ENCODE measurements at regions not wholly inside any gene's neighbourhood (a gene's known extent, or its start where the extent isn't known, plus 50 kb on each side); places are given as distances from the start of the nearest gene placed in this dataset.

- Mint-ChIP-seq H3K4me1 (no peaks in the 10 kb centered on the region), H3K4me3 (no peak overlapping the region), H3K27me3 (ENCODE audit: low read depth) (no peaks in the 10 kb centered on the region), H3K9me3 (no peaks in the 10 kb centered on the region), H3K27ac (ENCODE audit: unreplicated experiment) (no peak overlapping the region), H3K36me3 (ENCODE audit: low read depth) (no peaks in the 10 kb centered on the region)
- TF ChIP-seq CTCF (conservative IDR thresholded peaks at IDR 0.05) = no peak
- DNase-seq (ENCODE audit: low read depth, low spot score) = no peak
Observed at GRCh38 chr2:126312579-126312978, 343.4 kb upstream of the GYPC start.

GRCh38 chr2:126315828-126316227 lies 340.1 kb upstream of the GYPC start:
- H3K36me3 Mint-ChIP-seq (ENCODE audit: low read depth) = no peaks in the 10 kb centered on the region
- TF ChIP-seq CTCF (conservative IDR thresholded peaks at IDR 0.05) = no peak
- no peak for DNase-seq (ENCODE audit: low read depth, low spot score)
- H3K4me1 Mint-ChIP-seq = no peaks in the 10 kb centered on the region
- no peaks in the 10 kb centered on the region for H3K9me3 Mint-ChIP-seq
- no peaks in the 10 kb centered on the region for H3K27me3 Mint-ChIP-seq (ENCODE audit: low read depth)
- no peak overlapping the region for H3K4me3 Mint-ChIP-seq
- H3K27ac Mint-ChIP-seq (ENCODE audit: unreplicated experiment) = no peak overlapping the region

GRCh38 chr2:126317790-126318431 lies 338.0 kb upstream of the GYPC start:
- Mint-ChIP-seq H3K9me3 (no peaks in the 10 kb centered on the region), H3K27ac (ENCODE audit: unreplicated experiment) (no peak overlapping the region), H3K4me3 (no peak overlapping the region), H3K36me3 (ENCODE audit: low read depth) (no peaks in the 10 kb centered on the region), H3K27me3 (ENCODE audit: low read depth) (no peaks in the 10 kb centered on the region), H3K4me1 (no peaks in the 10 kb centered on the region)
- TF ChIP-seq CTCF (conservative IDR thresholded peaks at IDR 0.05) = no peak
- no peak for DNase-seq (ENCODE audit: low read depth, low spot score)

- no peak overlapping the region for H3K4me3 Mint-ChIP-seq
- TF ChIP-seq CTCF (conservative IDR thresholded peaks at IDR 0.05) = no peak
- no peak overlapping the region for H3K27ac Mint-ChIP-seq (ENCODE audit: unreplicated experiment)
- no peaks in the 10 kb centered on the region for H3K4me1 Mint-ChIP-seq
- H3K27me3 Mint-ChIP-seq (ENCODE audit: low read depth) = no peaks in the 10 kb centered on the region
- no peak for DNase-seq (ENCODE audit: low read depth, low spot score)
- no peaks in the 10 kb centered on the region for H3K9me3 Mint-ChIP-seq
- no peaks in the 10 kb centered on the region for H3K36me3 Mint-ChIP-seq (ENCODE audit: low read depth)
Observed at GRCh38 chr2:126322342-126322741, 333.6 kb upstream of the GYPC start.

GRCh38 chr2:126325202-126325601 lies 330.8 kb upstream of the GYPC start:
- H3K9me3 Mint-ChIP-seq = no peaks in the 10 kb centered on the region
- H3K4me3 Mint-ChIP-seq = no peak overlapping the region
- H3K36me3 Mint-ChIP-seq (ENCODE audit: low read depth) = no peaks in the 10 kb centered on the region
- no peak for TF ChIP-seq CTCF (conservative IDR thresholded peaks at IDR 0.05)
- H3K4me1 Mint-ChIP-seq = no peaks in the 10 kb centered on the region
- DNase-seq (ENCODE audit: low read depth, low spot score) = no peak
- H3K27ac Mint-ChIP-seq (ENCODE audit: unreplicated experiment) = no peak overlapping the region
- no peaks in the 10 kb centered on the region for H3K27me3 Mint-ChIP-seq (ENCODE audit: low read depth)

All from neural crest cell (in vitro differentiated cells).